ENCODE measurements at regions not wholly inside any gene's neighbourhood (a gene's known extent, or its start where the extent isn't known, plus 50 kb on each side); places are given as distances from the start of the nearest gene placed in this dataset.

- Histone ChIP-seq H3K27me3 (no peaks in the 10 kb centered on the region), H3K27ac (replicated peaks in 1 of 4) (no peak overlapping the region), H3K4me1 (no peaks in the 10 kb centered on the region), H3K36me3 (no peaks in the 10 kb centered on the region), H3K4me3 (no peak overlapping the region), H3K9me3 (no peaks in the 10 kb centered on the region)
- intact Hi-C loops (cut with DNase I) = no loop called here
- no peak for TF ChIP-seq CTCF (IDR thresholded peaks at IDR 0.05)
- TF ChIP-seq POLR2AphosphoS5 (IDR thresholded peaks at IDR 0.05) = no peak
- TF ChIP-seq EP300 (IDR thresholded peaks at IDR 0.05) = no peak
- no peak for TF ChIP-seq POLR2A (IDR thresholded peaks at IDR 0.05; ENCODE audit: low read depth)
- 77% methylated on average over 3 of the region's 3 CpGs for WGBS
- DNase-seq (ENCODE audit: extremely low spot score) = no peak
These were observed 165.5 kb upstream of the RORB start for GRCh38 chr9:74331607-74332006.

- H3K4me3 ChIP-seq = no peak overlapping the region
- no peaks in the 10 kb centered on the region for H3K27me3 ChIP-seq
- 35% methylated on average over 5 of the region's 5 CpGs for WGBS
- no peak overlapping the region for H3K27ac ChIP-seq (replicated peaks in 1 of 4)
- TF ChIP-seq CTCF (IDR thresholded peaks at IDR 0.05) (no peak), POLR2AphosphoS5 (IDR thresholded peaks at IDR 0.05) (no peak), EP300 (IDR thresholded peaks at IDR 0.05) (no peak), POLR2A (IDR thresholded peaks at IDR 0.05; ENCODE audit: low read depth) (no peak)
- H3K4me1 ChIP-seq = no peaks in the 10 kb centered on the region
- no peaks in the 10 kb centered on the region for H3K36me3 ChIP-seq
- no peak for DNase-seq (ENCODE audit: extremely low spot score)
- no peaks in the 10 kb centered on the region for H3K9me3 ChIP-seq
- intact Hi-C loops (cut with DNase I) = no loop called here
These were observed 163.6 kb upstream of the RORB start for GRCh38 chr9:74333384-74334032.

- Histone ChIP-seq H3K9me3 (no peaks in the 10 kb centered on the region), H3K36me3 (no peaks in the 10 kb centered on the region), H3K27me3 (no peaks in the 10 kb centered on the region), H3K27ac (replicated peaks in 1 of 4) (no peak overlapping the region), H3K4me3 (no peak overlapping the region), H3K4me1 (no peaks in the 10 kb centered on the region)
- intact Hi-C loops (cut with DNase I) = no loop called here
- no peak for DNase-seq (ENCODE audit: extremely low spot score)
- WGBS = 80% methylated on average over 2 of the region's 2 CpGs
- TF ChIP-seq EP300 (IDR thresholded peaks at IDR 0.05) (no peak), POLR2A (IDR thresholded peaks at IDR 0.05; ENCODE audit: low read depth) (no peak), POLR2AphosphoS5 (IDR thresholded peaks at IDR 0.05) (no peak), CTCF (IDR thresholded peaks at IDR 0.05) (no peak)
These were observed 162.9 kb upstream of the RORB start for GRCh38 chr9:74334271-74334670.

DNA sequence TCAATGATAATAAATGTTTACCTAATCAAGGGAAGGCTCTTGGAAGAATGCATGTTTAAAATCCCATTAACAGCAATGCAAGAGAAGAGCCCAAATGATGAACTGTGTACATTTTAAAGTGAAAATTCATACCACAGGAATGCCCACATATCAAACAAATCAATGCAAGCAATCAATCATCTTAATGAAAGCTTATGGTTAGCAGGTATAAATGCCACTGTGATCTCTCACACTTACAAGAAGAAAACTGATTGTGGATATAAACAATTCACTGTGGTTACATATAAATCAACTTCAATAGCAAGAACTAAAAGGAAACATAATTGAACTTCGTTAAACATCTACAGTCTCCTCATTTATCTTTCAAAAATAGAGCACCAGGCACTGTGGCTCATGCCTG, 161.0 kb upstream of the RORB start:
- Histone ChIP-seq H3K27me3 (no peaks in the 10 kb centered on the region), H3K27ac (replicated peaks in 1 of 4) (no peak overlapping the region), H3K9me3 (no peaks in the 10 kb centered on the region), H3K4me1 (no peaks in the 10 kb centered on the region), H3K4me3 (no peak overlapping the region), H3K36me3 (no peaks in the 10 kb centered on the region)
- TF ChIP-seq EP300 (IDR thresholded peaks at IDR 0.05) (no peak), POLR2AphosphoS5 (IDR thresholded peaks at IDR 0.05) (no peak), POLR2A (IDR thresholded peaks at IDR 0.05; ENCODE audit: low read depth) (no peak), CTCF (IDR thresholded peaks at IDR 0.05) (no peak)
- no peak for DNase-seq (ENCODE audit: extremely low spot score)
- 12% methylated on average over 1 of the region's 1 CpG for WGBS
- intact Hi-C loops (cut with DNase I) = no loop called here

DNA sequence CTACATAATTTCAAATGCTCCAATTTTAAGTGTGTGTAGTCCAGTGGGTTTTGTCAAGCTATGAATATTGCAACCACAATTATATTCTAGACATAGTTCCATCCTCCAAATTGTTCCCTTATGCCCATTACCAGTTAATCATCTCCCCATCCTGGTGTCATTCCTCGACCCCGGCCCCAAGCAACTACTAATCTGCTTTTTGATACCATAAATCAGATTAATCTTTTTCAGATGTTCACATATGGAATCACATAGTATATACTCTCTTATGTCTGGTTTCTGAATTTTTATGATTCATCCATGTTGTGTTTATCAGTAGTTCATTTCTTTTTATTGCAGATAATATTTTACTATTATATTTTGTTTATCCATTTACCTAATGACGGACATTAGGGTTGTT, 148.4 kb upstream of the RORB start:
- Histone ChIP-seq H3K4me3 (no peak overlapping the region), H3K27me3 (no peaks in the 10 kb centered on the region), H3K27ac (replicated peaks in 1 of 4) (no peak overlapping the region), H3K4me1 (no peaks in the 10 kb centered on the region), H3K9me3 (no peaks in the 10 kb centered on the region), H3K36me3 (no peaks in the 10 kb centered on the region)
- WGBS = 81% methylated on average over 3 of the region's 3 CpGs
- TF ChIP-seq POLR2A (IDR thresholded peaks at IDR 0.05; ENCODE audit: low read depth) (no peak), CTCF (IDR thresholded peaks at IDR 0.05) (no peak), EP300 (IDR thresholded peaks at IDR 0.05) (no peak), POLR2AphosphoS5 (IDR thresholded peaks at IDR 0.05) (no peak)
- DNase-seq (ENCODE audit: extremely low spot score) = no peak
- intact Hi-C loops (cut with DNase I) = no loop called here

Data from esophagus muscularis mucosa (tissue), 4 donors.